SW 1271 (cell line): ENCODE measurements at regions not wholly inside any gene's neighbourhood (a gene's known extent, or its start where the extent isn't known, plus 50 kb on each side); places are given as distances from the start of the nearest gene placed in this dataset.
"Not testable (repeated sequence)": the region's sequence is repeated elsewhere in the genome, so short reads cannot be mapped to it uniquely, and the experiment has no call there.

Experiments used
- DNase-seq, 2 experiments: peaks; one replicate each; lab custom pipeline; 2025; lab: John Stamatoyannopoulos, UW

DNA sequence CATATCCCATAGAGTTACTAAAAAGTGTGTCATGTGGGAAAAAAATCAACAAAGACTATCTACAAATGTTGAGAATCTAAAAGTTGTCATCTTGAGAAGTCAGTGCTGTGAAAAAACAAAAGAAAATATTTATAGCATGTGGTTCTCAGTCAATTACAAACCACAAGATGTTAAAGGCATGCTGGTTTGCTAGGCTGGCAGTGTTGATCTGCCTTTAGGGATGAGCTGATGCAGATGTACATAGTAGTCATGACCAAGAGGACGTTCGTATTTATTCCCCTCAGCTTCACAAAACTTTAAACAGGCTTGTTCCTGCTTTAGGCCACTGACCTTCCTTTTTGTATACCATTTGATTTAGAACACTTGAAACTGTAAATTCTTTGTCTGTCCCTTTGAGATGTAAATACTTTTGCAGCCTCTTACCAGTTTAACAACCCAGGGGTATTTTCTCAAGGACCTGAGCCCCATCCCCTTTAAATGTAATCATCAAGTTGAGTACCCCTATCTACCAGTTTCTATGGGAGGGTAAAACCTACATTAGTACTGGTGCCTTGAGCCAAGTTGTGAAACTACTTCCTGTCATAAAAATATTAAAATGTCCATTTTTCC lies 446.6 kb downstream of the KCNJ18 start:
- no peak for DNase-seq

DNA sequence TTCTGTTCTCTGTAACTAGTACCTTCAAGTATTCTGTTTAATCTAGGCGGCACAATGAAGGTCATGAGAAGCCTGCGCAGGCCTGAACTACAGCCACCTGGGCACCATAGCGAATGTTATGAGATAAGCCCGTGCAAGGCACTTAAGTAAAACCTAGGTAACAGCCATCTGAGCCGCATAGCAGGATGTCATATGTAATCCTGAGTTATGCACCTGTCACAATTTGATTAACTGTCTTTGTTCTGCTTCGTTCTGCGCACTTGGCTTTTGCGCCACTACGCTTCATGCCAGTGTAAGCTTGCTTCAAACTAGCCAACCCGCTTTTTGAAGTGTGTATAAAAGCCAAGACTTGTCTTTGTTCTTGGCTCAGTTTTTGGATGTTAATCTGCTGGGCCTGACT lies 449.8 kb downstream of the KCNJ18 start:
- no peak for DNase-seq

DNA sequence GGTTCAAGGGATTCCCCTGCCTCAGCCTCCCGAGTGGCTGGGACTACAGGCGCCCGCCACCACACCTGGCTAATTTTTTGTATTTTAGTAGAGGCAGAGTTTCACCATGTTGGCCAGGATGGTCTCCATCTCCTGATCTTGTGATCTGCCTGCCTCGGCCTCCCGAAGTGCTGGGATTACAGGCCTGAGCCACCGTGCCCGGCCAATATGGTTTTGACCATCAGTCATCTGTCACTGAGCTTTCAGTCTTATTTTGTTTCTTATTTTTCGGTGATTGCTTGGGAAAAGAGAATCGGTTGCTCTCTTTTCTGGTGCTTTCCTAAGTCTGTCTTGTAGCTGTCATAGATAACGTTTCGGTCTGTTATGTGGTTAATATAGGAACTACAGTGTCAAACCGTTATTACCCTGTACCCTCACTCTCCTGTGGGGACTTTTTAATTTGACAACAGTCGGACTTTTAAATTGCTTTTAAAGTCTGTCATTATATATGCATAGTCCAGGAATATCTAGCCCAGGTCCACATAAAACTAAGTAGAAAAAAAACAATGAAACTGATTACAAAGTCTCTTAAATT lies 453.4 kb downstream of the KCNJ18 start:
- no peak for DNase-seq

DNA sequence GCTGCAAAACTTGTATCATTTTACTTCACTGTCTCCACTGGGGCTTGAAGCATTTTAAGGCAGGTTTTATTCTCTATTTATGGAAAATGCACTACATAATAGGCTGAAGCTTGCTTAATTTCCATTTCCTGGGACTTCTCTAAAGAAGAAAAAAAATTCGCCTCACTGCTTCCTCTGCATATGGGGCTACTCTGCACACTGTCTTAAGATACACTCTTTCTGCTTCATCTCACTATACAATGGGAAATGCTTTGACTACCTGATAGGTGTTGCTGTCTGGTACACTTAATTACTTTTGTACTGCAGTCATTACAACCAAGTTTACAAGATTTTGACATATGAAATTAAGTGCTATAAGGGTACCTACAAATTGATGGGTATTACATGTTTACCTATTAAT lies 466.0 kb downstream of the KCNJ18 start:
- no peak for DNase-seq

DNA sequence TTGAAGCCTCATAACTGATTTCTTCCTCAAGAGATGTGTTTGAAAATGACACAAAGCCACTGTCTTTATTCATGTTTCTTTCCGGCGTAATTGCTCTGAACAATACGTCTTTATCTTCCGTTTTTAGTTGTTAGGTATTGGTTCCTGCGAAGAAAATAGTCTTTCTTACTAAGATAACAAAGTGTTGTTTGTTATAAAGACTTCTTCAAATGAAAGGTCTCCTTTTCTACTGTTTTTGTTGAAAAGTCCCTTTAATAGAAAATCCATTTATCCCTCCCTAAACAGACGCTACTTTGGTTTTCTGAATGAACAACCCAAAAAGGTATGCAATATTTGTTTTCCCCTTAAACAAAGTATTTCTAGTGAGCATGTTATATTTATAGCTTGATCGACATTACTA lies 469.1 kb downstream of the KCNJ18 start:
- DNase-seq, result no peak

DNA sequence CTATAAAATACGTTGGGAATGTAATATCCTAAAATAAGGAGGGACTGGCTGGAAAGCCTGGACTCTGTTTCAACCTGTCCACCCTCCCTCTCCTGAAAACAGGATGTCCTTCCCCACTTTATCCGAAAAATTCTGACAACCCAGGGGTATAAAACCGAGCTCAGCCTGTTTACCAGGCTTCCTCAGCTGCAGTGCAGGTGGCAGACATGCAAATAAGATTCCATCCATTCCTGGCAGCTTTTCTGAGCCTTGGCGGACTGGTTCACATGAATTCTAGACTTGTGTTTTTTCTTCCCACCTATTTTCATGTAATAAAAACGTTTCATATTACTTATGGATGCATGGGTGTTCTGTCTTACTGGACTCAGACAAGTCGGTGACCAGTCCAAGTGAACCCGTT lies 479.3 kb downstream of the KCNJ18 start:
- no peak for DNase-seq

DNA sequence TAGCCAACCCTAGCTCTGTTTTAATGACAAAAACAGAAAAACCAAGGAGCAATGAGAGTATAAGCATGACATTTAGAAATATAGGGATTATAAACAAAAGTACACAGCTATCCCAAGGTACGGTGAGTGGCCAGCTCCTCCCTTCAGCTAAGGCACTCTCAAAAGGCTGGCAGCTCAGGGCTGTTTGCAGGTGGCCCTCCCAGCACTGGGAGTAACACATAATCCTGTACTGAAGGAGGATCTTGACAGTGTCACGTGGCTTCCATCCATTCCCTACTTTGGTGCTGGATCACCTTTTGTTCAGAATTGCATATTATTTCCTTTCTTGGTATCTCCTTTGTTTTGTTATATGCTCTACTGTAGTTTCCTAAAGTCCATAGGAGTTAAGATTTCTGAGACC lies 500.8 kb downstream of the KCNJ18 start:
- no peak for DNase-seq

DNA sequence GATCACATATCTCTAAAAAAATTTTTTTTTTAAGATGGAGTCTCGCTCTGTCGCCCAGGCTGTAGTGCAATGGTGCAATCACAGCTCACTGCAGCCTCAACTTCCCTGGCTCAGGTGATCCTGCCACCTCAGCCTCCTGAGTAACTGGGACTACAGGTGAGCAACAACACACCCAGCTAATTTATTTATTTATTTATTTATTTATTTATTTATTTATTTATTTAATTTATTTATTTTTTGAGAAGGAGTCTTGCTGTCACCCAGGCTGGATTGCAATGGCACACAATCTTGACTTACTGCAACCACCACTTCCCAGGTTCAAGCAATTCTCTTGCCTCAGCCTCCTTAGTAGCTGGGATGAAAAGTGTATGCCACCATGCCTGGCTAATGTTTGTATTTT lies 507.9 kb downstream of the KCNJ18 start:
- DNase-seq, result not testable (repeated sequence)

DNA sequence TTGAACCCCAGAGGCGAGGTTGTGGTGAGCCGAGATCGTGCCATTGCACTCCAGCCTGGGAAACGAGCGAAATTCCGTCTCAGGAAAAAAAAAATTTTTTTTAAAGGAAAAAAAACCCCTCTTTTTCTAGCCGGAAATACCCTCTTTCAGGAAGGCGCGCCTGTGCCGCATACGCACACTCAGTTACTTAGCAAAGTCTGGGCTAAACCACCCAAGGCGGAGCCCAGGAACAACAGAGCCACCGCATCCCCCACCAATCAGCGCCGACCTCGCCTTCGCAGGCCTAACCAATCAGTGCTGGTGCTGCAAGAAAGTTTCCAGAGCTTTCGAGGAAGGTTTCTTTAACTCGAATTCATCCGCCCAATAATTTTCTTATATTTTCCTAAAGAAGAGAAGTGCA lies 510.4 kb downstream of the KCNJ18 start:
- DNase-seq, result no peak

DNA sequence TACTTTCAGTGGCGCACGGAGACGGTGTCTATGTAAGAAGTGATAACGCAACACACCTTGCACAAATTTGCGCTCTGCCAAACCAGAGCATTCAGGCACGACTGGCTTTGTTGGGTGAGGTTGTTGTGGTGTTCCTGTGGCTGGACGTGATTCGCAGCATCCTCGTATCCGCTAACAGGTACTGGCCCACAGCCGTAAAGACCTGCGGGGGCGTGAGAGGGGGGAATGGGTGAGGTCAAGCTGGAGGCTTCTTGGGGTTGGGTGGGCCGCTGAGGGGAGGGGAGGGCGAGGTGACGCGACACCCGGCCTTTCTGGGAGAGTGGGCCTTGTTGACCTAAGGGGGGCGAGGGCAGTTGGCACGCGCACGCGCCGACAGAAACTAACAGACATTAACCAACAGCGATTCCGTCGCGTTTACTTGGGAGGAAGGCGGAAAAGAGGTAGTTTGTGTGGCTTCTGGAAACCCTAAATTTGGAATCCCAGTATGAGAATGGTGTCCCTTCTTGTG lies 510.9 kb downstream of the KCNJ18 start:
- no peak for DNase-seq

DNA sequence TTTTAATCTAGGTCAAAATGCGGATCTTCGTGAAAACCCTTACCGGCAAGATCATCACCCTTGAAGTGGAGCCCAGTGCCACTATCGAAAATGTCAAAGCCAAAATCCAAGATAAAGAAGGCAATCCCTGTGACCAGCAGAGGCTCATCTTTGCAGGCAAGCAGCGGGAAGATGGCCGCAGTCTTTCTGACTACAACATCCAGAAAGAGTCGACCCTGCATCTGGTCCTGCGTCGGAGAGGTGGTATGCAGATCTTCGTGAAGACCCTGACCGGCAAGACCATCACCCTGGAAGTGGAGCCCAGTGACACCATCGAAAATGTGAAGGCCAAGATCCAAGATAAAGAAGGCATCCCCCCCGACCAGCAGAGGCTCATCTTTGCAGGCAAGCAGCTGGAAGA lies 511.8 kb downstream of the KCNJ18 start:
- DNase-seq, result not testable (repeated sequence)

DNA sequence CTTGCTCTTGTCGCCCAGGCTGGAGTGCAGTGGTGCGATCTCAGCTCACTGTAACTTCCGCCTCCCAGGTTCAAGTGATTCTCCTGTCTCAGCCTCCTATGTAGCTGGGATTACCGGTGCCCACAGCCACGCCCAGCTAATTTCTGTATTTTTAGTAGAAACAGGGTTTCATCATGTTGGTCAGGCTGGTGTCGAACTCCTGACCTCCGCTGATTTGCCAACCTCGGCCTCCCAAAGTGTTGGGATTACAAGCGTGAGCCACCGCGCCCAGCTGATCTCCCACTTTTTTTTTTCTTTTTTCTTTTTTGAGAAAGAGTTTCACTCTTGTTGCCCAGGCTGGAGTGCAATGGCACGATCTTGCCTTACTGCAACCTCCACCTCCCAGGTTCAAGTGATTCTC lies 517.9 kb downstream of the KCNJ18 start:
- DNase-seq, result not testable (repeated sequence)

DNA sequence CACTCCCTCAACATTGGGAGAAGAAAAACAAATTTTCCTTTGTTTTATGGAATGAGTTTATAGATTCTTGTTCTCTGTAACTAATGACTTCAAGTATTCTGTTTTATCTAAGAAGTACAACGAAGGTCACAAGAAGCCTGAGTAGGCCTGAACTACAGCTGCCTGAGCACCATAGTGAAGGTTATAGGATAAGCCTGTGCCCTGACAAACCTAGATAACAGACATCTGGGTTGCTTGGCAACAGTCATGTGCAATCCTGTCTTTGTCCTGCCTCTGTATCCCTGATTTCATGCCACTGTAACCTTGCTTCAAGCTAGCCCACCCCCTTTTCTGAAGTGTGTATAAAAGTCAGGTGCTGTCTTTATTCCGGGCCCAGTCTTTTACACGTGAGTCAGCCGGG lies 520.8 kb downstream of the KCNJ18 start:
- DNase-seq, result not testable (repeated sequence)

DNA sequence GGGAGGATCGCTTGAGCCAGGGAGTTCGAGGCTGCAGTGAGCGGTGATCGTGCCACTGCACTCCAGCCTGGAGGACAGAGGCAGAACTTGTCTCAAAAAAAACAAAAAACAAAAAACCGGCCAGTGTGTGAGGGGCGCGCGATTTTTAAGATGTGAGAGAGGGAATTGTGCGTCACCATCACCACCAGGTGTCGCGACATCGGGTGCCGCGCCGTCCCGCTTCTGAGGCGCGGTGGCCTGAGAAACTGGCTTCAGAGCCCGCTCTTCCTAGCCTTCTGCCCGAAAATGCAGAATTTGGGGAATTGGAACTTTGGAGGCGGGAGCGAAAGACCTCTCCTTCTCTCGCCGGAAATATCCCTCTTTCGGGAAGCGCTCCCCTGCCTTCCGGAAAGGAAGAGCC lies 524.8 kb downstream of the KCNJ18 start:
- no peak for DNase-seq

DNA sequence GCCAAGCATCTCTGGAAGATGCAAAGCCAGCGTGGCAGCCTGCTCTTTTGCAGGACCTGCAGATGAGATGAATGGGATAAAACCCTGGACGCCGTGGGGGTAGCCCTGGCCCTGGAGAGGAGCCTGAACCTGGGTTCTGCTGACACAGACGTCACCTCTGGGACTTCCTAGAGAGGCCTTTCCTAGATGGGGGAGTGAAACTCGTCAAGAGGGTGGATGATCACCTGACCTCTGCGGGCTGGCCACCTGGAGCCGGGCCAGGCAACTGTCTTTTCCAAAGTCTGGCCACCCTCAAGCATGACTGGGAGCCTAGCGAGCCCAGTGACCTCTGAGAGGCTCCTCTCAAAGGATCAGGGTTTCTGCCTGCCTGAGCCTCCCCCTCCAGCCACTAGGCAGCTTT lies 529.0 kb downstream of the KCNJ18 start:
- DNase-seq, result no peak

DNA sequence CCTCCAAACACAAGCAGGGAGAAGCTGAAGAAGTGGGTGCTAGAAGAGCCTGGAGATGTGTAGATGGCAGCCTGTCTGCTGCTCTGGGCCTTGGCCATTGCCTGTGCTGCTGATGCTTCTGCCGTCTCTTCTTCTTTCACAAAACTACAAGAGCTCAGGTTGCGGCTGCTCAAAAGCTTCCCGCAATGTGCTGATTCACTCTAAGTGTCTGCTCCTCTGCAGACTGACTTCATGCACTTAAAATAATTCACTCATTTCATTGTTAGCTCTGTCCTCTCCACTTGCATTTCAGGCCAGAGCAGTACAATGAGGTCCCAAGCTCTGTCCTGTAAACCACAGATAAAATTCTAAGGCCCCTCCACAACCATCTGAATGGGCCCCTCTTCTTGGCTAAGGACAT lies 534.2 kb downstream of the KCNJ18 start:
- not testable (repeated sequence) for DNase-seq

DNA sequence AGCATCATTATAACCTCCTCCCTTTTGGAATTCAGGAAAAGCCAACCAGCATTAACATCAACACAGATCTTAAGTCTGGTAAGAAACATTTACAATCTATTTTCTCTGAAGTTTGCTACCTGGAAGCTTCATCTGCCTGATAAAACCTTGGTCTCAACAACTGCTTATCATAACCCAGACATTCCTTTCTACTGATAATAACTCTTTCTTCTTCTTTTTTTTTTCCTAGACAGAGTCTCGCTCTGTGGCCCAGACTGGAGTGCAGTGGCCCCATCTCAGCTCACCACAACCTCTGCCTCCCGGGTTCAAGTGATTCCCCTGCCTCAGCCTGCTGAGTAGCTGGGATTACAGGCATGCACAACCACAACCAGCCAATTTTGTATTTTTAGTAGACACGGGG lies 534.6 kb downstream of the KCNJ18 start:
- not testable (repeated sequence) for DNase-seq

DNA sequence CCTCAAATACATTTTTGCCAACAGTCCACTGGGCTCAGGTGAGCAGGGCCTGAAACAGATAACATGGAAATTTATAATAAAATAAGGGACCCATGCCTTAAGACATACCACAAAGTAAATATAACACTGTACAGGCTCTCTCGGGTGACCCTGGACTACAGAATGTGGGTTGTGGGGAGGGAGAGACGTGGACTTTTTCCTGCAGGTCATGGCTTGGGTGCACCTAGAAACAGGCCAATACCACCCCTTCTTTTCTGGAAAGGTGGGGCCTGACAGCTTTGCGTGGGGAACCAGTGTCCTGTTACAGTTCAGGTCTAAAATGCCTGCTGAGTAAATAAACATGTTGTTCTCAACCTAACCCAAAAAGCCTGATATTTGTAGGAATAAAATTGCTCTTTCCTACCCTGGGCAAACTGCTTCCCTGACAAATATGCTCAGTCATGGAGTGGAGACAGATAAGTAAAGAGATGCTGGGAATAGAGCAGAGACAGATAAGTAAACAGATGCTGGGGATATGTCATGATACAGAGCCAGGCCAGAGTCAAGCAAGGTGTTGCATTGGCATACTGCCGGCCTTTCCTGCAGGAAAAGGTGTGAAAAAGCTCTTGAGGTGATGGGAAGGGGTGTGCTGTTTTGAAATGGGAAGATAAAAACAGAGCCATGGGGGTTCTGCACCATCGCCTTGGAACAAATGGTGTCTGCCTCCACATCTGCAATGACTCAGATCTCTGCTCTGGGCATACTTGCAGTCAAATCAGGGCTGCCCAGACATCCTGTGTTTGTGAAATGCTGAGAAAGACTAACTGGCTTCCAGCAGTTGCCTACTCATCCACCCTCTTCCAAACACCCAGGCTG lies 535.6 kb downstream of the KCNJ18 start:
- DNase-seq, result not testable (repeated sequence)

DNA sequence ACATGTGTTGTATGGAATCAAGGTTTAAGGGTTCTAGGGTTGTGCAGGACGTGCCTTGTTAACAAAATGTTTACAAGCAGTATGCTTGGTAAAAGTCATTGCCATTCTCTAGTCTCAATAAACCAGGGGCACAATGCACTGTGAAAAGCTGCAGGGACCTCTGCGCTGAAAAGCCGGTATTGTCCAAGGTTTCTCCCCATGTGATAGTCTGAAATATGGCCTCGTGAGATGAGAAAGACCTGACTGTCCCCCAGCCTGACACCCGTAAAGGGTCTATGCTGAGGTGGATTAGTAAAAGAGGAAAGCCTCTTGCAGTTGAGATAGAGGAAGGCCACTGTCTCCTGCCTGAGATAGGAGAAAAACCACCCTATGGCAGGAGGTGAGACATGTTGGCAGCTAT lies 537.5 kb downstream of the KCNJ18 start:
- DNase-seq, result not testable (repeated sequence)

DNA sequence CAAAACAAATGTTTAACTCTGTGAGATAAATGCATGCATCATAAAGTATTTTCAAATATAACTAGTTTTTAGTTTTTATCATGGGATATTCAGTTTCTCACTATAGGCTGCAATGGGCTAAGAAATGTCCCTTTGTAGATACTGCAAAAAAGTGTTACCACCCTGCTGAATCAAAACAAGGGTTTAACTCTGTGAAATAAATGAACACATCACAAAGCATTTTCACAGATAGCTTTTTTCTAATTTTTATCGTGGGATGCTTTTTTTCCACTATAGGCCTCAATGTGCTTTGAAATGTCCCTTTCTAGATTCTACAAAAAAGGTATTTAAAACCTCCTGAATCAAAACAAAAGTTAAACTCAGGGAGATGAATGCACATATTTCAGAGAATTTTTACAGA lies 541.1 kb downstream of the KCNJ18 start:
- DNase-seq, result no peak

DNA sequence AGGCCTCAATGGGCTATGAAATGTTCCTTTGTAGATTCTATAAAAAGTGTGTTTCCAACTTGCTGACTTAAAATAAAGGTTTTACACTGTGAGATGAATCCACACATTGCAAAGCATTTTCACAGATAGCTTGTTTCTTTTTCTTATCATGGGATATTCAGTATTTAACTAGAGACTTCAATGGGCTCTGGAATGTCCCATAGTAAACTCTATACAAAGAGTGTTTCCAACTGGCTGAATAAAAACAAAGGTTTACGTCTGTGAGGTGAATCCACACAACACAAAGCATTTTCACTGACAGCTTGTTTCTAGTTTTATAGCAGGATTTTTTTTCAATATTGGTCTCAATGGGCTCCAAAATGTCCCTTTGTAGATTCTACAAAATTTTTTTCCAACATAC lies 550.1 kb downstream of the KCNJ18 start:
- no peak for DNase-seq

DNA sequence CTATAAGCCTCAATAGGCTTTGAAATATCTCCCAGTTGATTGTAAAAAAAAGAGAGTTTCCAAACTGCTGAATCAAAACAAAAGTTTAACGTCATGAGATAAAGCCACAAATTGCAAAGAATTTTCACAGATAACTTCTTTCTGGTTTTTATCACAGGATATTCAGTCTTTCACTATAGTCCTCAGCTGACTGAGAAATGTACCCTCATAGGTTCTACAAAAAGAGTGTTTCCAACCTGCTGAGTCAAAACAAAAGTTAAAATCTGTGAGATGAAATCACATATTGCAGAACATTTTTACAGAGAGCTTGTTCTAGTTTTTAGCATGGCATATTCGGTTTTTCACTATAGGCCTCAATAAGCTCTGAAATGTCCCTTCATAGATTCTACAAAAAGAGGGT lies 559.2 kb downstream of the KCNJ18 start:
- DNase-seq, result no peak

DNA sequence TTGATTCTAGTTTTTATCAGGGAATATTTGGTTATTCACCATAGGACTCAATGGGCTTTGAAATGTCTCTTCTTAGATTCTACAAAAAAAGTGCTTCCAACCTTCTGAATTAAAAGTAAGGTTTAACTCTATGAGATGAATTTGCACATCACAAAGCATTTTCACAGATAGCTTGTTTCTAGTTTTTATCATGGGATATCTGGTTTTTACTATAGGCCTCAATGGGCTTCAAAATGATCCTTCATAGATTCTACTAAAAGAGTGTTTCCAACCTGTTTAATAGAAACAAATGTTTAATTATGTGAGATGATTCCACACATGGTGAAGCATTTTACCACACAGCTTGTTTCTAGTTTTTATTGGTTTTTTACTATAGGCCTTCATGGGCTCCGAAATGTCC lies 560.7 kb downstream of the KCNJ18 start:
- DNase-seq, result no peak
